ENCODE measurements at regions not wholly inside any gene's neighbourhood (a gene's known extent, or its start where the extent isn't known, plus 50 kb on each side); places are given as distances from the start of the nearest gene placed in this dataset.

DNA sequence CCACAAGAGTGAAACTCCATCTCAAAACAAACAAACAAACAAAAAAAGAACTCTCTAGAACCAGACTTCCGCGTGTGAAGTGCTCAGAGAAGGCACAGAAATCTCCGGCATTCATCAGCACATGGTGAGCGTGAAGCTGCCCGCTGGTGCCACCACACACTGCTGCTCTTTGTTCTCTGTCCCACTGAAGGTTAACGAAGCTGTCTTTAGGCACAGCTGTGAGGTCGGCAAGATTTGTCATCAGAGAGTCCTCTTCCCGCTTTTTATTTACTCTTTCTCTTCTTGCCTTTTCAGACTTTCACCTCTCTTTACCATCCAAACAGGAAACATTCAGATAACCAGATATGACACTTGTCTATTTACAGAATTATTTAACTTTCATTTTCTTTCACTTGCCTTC lies 115.2 kb upstream of the ARGLU1 start:
- Histone ChIP-seq H3K9me3 (replicated peaks; ENCODE audit: control insufficient read depth, insufficient read depth, low read depth, low read length) (no peaks in the 10 kb centered on the region), H3K36me3 (ENCODE audit: control insufficient read depth, insufficient read depth, low read length) (no peaks in the 10 kb centered on the region), H3K4me3 (no peak overlapping the region), H3K4me1 (replicated peaks in 1 of 2; ENCODE audit: control insufficient read depth in 2 of 2, insufficient read depth in 2 of 2, low read length in 2 of 2) (no peaks in the 10 kb centered on the region; a peak in 1 of 5 replicates), H3K79me2 (ENCODE audit: control insufficient read depth, insufficient read depth, low read length) (no peaks in the 10 kb centered on the region), H3K4me2 (ENCODE audit: insufficient read depth, low read length) (no peak overlapping the region), H2AFZ (ENCODE audit: low read depth, low read length) (no peak overlapping the region), H3K27ac (ENCODE audit: extremely low read depth, low read depth, low read length) (no peak overlapping the region), H4K20me1 (replicated peaks; ENCODE audit: control insufficient read depth, insufficient read depth, low read length) (no peaks in the 10 kb centered on the region), H3K9ac (ENCODE audit: insufficient read depth in 1 of 2, low read depth in 2 of 2, low read length in 2 of 2) (no peak overlapping the region), H3K9me1 (ENCODE audit: control insufficient read depth, insufficient read depth, low read length) (no peaks in the 10 kb centered on the region), H3K27me3 (ENCODE audit: control insufficient read depth in 2 of 2, insufficient read depth in 2 of 2, low read length in 2 of 2) (no peaks in the 10 kb centered on the region)
- FAIRE-seq (no peak), DNase-seq (ENCODE audit: extremely low read depth in 1 of 4, low spot score in 3 of 4) (no peak), ATAC-seq (no peak)
- ChIA-PET CTCF (ENCODE audit: low intra/inter-chr PET ratio) (no interaction called here), POLR2A (no interaction called here)
- 0% methylated on average over 8 of the region's 8 CpGs for WGBS (ENCODE audit: insufficient coverage, low coverage, missing lambda C conversion rate)
- no TSS peak for BruUV-seq (replicated peaks)
- intact Hi-C loops (cut with micrococcal nuclease) = no loop called here
- in situ Hi-C loops (cut with MboI) = no loop called here
- TF ChIP-seq ZNF695 (CRISPR knock-in tag; IDR thresholded peaks at IDR 0.05) (no peak), RBM39 (optimal IDR thresholded peaks at IDR 0.05; ENCODE audit: low read depth, low read length) (no peak), ZFX (CRISPR knock-in tag; IDR thresholded peaks at IDR 0.05) (no peak), ESRRB (CRISPR knock-in tag; IDR thresholded peaks at IDR 0.05; ENCODE audit: borderline replicate concordance) (no peak)

DNA sequence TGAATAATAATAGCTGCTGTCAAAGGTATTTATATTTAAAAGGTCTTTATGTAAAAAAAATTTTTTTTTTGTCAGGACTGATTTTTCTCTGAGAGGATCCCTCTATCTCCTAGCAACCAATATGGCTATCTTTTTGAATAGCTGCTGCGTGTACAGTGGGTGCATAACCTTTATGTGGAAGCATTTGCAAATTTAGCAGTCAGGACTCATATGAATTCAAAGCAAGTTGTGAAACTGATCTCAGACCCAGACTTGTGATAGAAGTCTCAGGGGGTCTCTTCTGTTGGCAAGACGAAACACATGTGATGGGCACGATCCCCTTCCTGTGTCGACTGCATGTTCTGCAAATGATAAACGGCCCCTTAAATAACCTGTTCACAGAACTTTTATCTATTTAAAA lies 114.1 kb upstream of the ARGLU1 start:
- no peak overlapping the region for H3K4me3 ChIP-seq
- WGBS (ENCODE audit: insufficient coverage, low coverage, missing lambda C conversion rate) = 1% methylated on average over 5 of the region's 5 CpGs
- no peaks in the 10 kb centered on the region for H3K27me3 ChIP-seq (ENCODE audit: control insufficient read depth in 2 of 2, insufficient read depth in 2 of 2, low read length in 2 of 2)
- H2AFZ ChIP-seq (ENCODE audit: low read depth, low read length) = no peak overlapping the region
- H3K36me3 ChIP-seq (ENCODE audit: control insufficient read depth, insufficient read depth, low read length) = no peaks in the 10 kb centered on the region
- FAIRE-seq (no peak), ATAC-seq (no peak), DNase-seq (ENCODE audit: extremely low read depth in 1 of 4, low spot score in 3 of 4) (no peak)
- H3K9me3 ChIP-seq (replicated peaks; ENCODE audit: control insufficient read depth, insufficient read depth, low read depth, low read length) = no peaks in the 10 kb centered on the region
- no peaks in the 10 kb centered on the region for H3K9me1 ChIP-seq (ENCODE audit: control insufficient read depth, insufficient read depth, low read length)
- H4K20me1 ChIP-seq (replicated peaks; ENCODE audit: control insufficient read depth, insufficient read depth, low read length) = no peaks in the 10 kb centered on the region
- H3K9ac ChIP-seq (ENCODE audit: insufficient read depth in 1 of 2, low read depth in 2 of 2, low read length in 2 of 2) = no peak overlapping the region
- no peaks in the 10 kb centered on the region; a peak in 1 of 5 replicates for H3K4me1 ChIP-seq (replicated peaks in 1 of 2; ENCODE audit: control insufficient read depth in 2 of 2, insufficient read depth in 2 of 2, low read length in 2 of 2)
- H3K4me2 ChIP-seq (ENCODE audit: insufficient read depth, low read length) = no peak overlapping the region
- in situ Hi-C loops (cut with MboI) (no loop called here), intact Hi-C loops (cut with micrococcal nuclease) (no loop called here)
- no peaks in the 10 kb centered on the region for H3K79me2 ChIP-seq (ENCODE audit: control insufficient read depth, insufficient read depth, low read length)
- POLR2A ChIA-PET = no interaction called here
- CTCF ChIA-PET (ENCODE audit: low intra/inter-chr PET ratio) = no interaction called here
- no TSS peak for BruUV-seq (replicated peaks)
- H3K27ac ChIP-seq (ENCODE audit: extremely low read depth, low read depth, low read length) = no peak overlapping the region
- no peak for TF ChIP-seq HDAC6 (IDR thresholded peaks at IDR 0.05; ENCODE audit: low read depth, low read length)
- TF ChIP-seq ZBTB26 (CRISPR knock-in tag; IDR thresholded peaks at IDR 0.05) = no peak
- TF ChIP-seq ZNF384 (IDR thresholded peaks at IDR 0.05; ENCODE audit: low read depth, low read length) = no peak
- no peak for TF ChIP-seq RBM17 (IDR thresholded peaks at IDR 0.05; ENCODE audit: borderline replicate concordance, low read depth, low read length)
- no peak for TF ChIP-seq CBFA2T2 (conservative IDR thresholded peaks at IDR 0.05)
- TF ChIP-seq PHF20 (IDR thresholded peaks at IDR 0.05; ENCODE audit: partially characterized antibody) = no peak
- TF ChIP-seq MTA1 (IDR thresholded peaks at IDR 0.05; ENCODE audit: borderline replicate concordance) = no peak
- no peak for TF ChIP-seq ZNF699 (CRISPR knock-in tag; IDR thresholded peaks at IDR 0.05; ENCODE audit: insufficient replicate concordance)
- TF ChIP-seq TRIM24 (IDR thresholded peaks at IDR 0.05) = no peak
- TF ChIP-seq, protein P1, sequence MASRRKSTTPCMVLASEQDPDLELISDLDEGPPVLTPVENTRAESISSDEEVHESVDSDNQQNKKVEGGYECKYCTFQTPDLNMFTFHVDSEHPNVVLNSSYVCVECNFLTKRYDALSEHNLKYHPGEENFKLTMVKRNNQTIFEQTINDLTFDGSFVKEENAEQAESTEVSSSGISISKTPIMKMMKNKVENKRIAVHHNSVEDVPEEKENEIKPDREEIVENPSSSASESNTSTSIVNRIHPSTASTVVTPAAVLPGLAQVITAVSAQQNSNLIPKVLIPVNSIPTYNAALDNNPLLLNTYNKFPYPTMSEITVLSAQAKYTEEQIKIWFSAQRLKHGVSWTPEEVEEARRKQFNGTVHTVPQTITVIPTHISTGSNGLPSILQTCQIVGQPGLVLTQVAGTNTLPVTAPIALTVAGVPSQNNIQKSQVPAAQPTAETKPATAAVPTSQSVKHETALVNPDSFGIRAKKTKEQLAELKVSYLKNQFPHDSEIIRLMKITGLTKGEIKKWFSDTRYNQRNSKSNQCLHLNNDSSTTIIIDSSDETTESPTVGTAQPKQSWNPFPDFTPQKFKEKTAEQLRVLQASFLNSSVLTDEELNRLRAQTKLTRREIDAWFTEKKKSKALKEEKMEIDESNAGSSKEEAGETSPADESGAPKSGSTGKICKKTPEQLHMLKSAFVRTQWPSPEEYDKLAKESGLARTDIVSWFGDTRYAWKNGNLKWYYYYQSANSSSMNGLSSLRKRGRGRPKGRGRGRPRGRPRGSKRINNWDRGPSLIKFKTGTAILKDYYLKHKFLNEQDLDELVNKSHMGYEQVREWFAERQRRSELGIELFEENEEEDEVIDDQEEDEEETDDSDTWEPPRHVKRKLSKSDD (conservative IDR thresholded peaks at IDR 0.05; ENCODE audit: low read length) = no peak
- no peak for TF ChIP-seq BDP1 (IDR thresholded peaks at IDR 0.05; ENCODE audit: insufficient read depth, insufficient read length)
- TF ChIP-seq HNRNPK (IDR thresholded peaks at IDR 0.05; ENCODE audit: low read depth, low read length, poor library complexity, severe bottlenecking) = no peak

Data from K562 (cell line).